Activated B cell treated with CpG ODN at 0.5 μM for 24 hours (primary cell): ENCODE measurements at regions not wholly inside any gene's neighbourhood (a gene's known extent, or its start where the extent isn't known, plus 50 kb on each side); places are given as distances from the start of the nearest gene placed in this dataset.

Experiments
- ATAC-seq: fragments of 200-7000 bp; cut with Tn5 transposase; one replicate; pipeline ENCODE4 v1.10.0; 2021; ENCODE audit warnings: low read depth, mild to moderate bottlenecking, moderate library complexity
- CTCF ChIA-PET: fragments of 350-600 bp; sonication (Branson Sonifier 250); formaldehyde crosslinking; loops from one replicate; lab custom pipeline; 2021; ENCODE audit warnings: antibody characterized with exemption; lab: Charles Lee
- POLR2A ChIA-PET: fragments of 350-600 bp; sonication (Branson Sonifier 250); formaldehyde crosslinking; loops from one replicate; lab custom pipeline; 2021; ENCODE audit warnings: antibody characterized with exemption; lab: Charles Lee
- DNase-seq: peaks from one replicate; pipeline ENCODE4 v3.0.0; 2022
- H3K27ac Mint-ChIP-seq: one replicate; pipeline ENCODE4 v1.8.0; 2020; ENCODE audit warnings: mixed read lengths
- H3K27me3 Mint-ChIP-seq: one replicate; pipeline ENCODE4 v1.8.0; 2021; ENCODE audit warnings: mixed read lengths
- H3K36me3 Mint-ChIP-seq: one replicate; pipeline ENCODE4 v1.8.0; 2021; ENCODE audit warnings: low read depth, mixed read lengths
- H3K4me1 Mint-ChIP-seq: one replicate; pipeline ENCODE4 v1.8.0; 2021; ENCODE audit warnings: mixed read lengths
- H3K4me3 Mint-ChIP-seq: one replicate; pipeline ENCODE4 v1.8.0; 2020; ENCODE audit warnings: mild to moderate bottlenecking, mixed read lengths
- H3K9me3 Mint-ChIP-seq: one replicate; pipeline ENCODE4 v1.8.0; 2020; ENCODE audit warnings: mixed read lengths
- intact Hi-C: fragments of 100-400 bp; cut with micrococcal nuclease; formaldehyde crosslinking; loops from one replicate; pipeline ENCODE4 v1.15.1; 2024
- TF ChIP-seq, protein P1 (sequence below): fragments of 200-600 bp; IDR thresholded peaks from one replicate; pipeline ENCODE4 v1.8.0; 2022; ENCODE audit warnings: antibody characterized with exemption, mild to moderate bottlenecking

DNA sequence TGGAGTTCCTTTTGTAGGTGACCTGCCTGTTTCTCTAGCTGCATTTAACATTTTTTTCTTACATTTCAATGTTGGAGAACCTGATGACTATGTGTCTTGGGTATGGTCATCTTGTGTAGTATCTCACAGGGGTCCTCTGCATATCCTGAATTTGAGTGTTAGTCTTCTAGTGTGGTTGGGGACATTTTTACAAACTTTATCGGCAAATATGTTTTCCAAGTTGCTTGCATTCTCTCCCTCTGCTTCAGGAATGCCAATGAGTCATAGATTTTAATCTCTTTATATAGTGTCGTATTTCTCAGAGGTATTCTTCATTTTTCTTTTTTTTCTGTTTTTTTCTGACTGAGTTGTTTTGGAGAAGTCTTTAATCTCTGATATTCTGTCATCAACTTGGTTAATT lies 684.0 kb downstream of the NCAM2 start:
- CTCF ChIA-PET = no interaction called here
- DNase-seq = no peak
- intact Hi-C loops = no loop called here

DNA sequence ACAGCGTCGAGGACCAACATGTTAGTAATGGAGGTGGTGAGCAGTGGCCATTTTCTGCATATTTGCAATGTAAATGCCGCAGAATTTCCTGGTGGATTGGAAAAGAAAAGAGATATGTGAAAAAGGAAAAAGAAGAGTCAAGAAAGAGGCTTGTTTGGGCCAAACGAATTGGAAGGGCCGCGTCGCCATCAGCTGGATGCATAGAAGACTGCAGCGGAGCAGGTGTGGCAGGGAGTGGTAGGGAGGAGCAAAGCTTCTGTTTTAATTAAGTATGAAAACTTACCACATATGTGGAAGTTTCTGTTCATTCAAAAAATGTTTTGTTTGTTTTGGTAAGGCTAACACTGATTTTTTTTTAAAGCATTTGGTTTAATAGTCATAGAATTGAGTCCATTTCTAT lies 690.7 kb downstream of the NCAM2 start:
- H3K9me3 Mint-ChIP-seq = peaks cover 8% of the 10 kb centered on the region
- H3K4me1 Mint-ChIP-seq = no peaks in the 10 kb centered on the region
- intact Hi-C loops = no loop called here
- no peaks in the 10 kb centered on the region for H3K27me3 Mint-ChIP-seq
- TF ChIP-seq, protein P1, sequence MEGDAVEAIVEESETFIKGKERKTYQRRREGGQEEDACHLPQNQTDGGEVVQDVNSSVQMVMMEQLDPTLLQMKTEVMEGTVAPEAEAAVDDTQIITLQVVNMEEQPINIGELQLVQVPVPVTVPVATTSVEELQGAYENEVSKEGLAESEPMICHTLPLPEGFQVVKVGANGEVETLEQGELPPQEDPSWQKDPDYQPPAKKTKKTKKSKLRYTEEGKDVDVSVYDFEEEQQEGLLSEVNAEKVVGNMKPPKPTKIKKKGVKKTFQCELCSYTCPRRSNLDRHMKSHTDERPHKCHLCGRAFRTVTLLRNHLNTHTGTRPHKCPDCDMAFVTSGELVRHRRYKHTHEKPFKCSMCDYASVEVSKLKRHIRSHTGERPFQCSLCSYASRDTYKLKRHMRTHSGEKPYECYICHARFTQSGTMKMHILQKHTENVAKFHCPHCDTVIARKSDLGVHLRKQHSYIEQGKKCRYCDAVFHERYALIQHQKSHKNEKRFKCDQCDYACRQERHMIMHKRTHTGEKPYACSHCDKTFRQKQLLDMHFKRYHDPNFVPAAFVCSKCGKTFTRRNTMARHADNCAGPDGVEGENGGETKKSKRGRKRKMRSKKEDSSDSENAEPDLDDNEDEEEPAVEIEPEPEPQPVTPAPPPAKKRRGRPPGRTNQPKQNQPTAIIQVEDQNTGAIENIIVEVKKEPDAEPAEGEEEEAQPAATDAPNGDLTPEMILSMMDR = no peak
- no peak overlapping the region for H3K4me3 Mint-ChIP-seq
- H3K36me3 Mint-ChIP-seq = no peaks in the 10 kb centered on the region
- DNase-seq (no peak), ATAC-seq (no peak)
- H3K27ac Mint-ChIP-seq = no peak overlapping the region
- POLR2A ChIA-PET = no interaction called here
- CTCF ChIA-PET = no interaction called here

More for the DNA sequence above, 684.0 kb downstream of the NCAM2 start:
- TF ChIP-seq, protein P1 = no peak
- Mint-ChIP-seq H3K36me3 (no peaks in the 10 kb centered on the region), H3K4me3 (no peak overlapping the region), H3K27ac (no peak overlapping the region), H3K4me1 (no peaks in the 10 kb centered on the region), H3K9me3 (peaks cover 3% of the 10 kb centered on the region), H3K27me3 (no peaks in the 10 kb centered on the region)
- POLR2A ChIA-PET = no interaction called here
- ATAC-seq = no peak

DNA sequence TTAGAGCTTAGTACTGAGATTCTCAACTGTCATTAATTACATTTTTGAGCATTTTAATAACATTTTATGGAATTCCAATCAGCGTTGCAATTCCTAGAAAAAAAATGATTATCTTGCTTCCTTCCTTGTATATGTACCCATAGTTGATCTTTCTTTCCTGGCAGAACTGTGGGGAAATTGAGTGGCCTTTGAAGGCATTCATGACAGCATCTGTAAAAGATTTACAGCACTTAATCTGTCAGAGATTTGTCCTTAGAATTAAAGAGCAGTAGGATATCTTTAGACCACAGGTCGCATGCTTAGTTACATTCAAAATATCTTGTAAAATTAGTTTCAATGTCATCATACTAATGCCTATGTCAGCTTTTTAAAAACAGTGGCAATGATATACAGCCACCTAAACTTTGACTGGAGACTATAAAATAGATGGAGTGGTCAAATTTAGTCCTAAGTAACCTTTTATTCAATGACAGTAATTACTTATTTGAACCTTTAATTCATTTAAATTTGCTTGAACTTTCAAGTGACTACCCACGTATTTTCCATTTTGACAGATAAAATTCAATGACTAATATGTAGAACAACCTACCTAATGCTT lies 692.0 kb downstream of the NCAM2 start:
- Mint-ChIP-seq H3K27ac (no peak overlapping the region), H3K9me3 (peaks cover 8% of the 10 kb centered on the region), H3K4me1 (no peaks in the 10 kb centered on the region), H3K4me3 (no peak overlapping the region), H3K27me3 (no peaks in the 10 kb centered on the region), H3K36me3 (no peaks in the 10 kb centered on the region)
- intact Hi-C loops = no loop called here
- ATAC-seq = no peak
- TF ChIP-seq, protein P1 = no peak
- ChIA-PET CTCF (no interaction called here), POLR2A (no interaction called here)
- no peak for DNase-seq

DNA sequence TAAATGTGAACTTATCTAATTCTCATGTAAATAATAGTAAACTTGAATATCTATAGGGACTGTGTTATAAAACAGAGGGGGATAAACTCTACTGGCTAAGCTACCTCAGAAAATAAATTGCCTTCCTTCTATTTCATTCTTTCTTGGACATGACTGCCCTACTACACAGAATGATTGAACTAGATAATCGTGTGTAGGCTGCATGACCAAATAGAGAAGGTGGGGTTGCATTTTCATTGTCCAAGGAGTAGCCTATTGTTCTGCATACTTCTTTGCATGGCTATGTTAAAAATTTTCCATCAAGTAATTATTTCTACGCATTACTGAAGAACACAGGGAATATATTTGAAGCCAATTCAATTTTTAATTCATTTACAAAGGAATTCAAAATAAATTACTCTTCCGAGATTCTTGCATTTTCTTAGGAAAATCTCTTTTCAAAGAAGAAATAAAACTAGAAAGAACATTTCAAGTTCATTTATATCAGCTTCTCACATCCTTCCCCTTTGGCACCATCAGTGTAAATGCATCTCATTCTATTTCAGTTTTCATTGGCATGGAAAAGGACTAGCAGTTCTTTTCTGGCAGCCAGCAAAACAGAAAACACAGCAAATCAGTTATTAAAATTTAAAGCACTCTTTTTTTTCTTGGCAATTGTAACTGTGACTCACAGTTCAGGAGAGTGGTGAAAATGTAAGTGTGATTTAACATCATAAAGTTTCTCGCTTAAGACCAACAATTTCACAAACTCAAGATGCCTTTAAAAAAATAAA lies 714.7 kb downstream of the NCAM2 start:
- ChIA-PET CTCF (no interaction called here), POLR2A (no interaction called here)
- intact Hi-C loops = no loop called here
- ATAC-seq (no peak), DNase-seq (no peak)
- Mint-ChIP-seq H3K36me3 (no peaks in the 10 kb centered on the region), H3K4me3 (no peak overlapping the region), H3K4me1 (no peaks in the 10 kb centered on the region), H3K9me3 (no peaks in the 10 kb centered on the region), H3K27ac (no peak overlapping the region), H3K27me3 (no peaks in the 10 kb centered on the region)
- TF ChIP-seq, protein P1 = no peak

DNA sequence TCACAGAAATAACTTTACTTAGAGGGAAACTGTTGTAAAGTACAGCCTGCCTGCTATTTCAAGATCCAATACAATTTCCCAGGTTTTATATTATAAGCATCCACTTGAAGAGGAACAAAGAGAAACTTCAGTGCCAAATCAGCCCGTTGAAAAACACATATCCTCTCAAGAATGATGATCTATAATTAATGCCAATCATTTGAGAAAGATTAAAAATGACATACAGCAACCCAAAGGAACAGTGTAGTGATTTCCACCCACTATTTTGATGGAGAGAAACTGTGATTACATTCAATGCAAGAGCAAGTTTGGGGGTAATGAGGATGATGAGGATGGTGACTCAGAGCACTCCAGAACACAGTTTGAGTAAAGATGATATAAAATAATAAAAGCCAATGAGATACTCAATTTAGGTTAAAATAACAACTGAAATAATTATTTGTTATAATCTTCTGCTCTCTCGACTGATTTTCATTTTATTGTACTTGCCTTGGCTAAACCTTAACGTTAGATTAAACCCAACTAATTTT lies 715.5 kb downstream of the NCAM2 start:
- POLR2A ChIA-PET = no interaction called here
- no peak for DNase-seq
- TF ChIP-seq, protein P1 = no peak
- CTCF ChIA-PET = no interaction called here
- intact Hi-C loops = no loop called here
- Mint-ChIP-seq H3K27me3 (no peaks in the 10 kb centered on the region), H3K27ac (no peak overlapping the region), H3K4me3 (no peak overlapping the region), H3K36me3 (no peaks in the 10 kb centered on the region), H3K9me3 (no peaks in the 10 kb centered on the region), H3K4me1 (no peaks in the 10 kb centered on the region)
- no peak for ATAC-seq
